B cell (primary cell): ENCODE measurements at regions not wholly inside any gene's neighbourhood (a gene's known extent, or its start where the extent isn't known, plus 50 kb on each side); places are given as distances from the start of the nearest gene placed in this dataset.

Experiments
- ATAC-seq: fragments of 200-7000 bp; cut with Tn5 transposase; one replicate; pipeline ENCODE4 v1.10.0; 2021; ENCODE audit warnings: low read depth, mild to moderate bottlenecking, moderate number of reproducible peaks, moderate library complexity
- CTCF ChIA-PET: fragments of 350-600 bp; sonication (Branson Sonifier 250); formaldehyde crosslinking; loops from one replicate; lab custom pipeline; 2021; ENCODE audit warnings: antibody characterized with exemption, inconsistent platforms; lab: Charles Lee
- POLR2A ChIA-PET: fragments of 350-600 bp; sonication (Branson Sonifier 250); formaldehyde crosslinking; loops from one replicate; lab custom pipeline; 2021; ENCODE audit warnings: antibody characterized with exemption; lab: Charles Lee
- DNase-seq: peaks from one replicate; pipeline ENCODE4 v3.0.0; 2013
- H2AFZ ChIP-seq: 2 replicates; pipeline ENCODE4 v1.6.1; 2012; ENCODE audit warnings: mild to moderate bottlenecking, low read depth, low read length; ENCODE audit not compliant: insufficient read depth, poor library complexity, severe bottlenecking
- H3K27ac ChIP-seq, 2 donors: 1 replicate in 1 of 2; 2 replicates in 1 of 2; pipeline ENCODE4 v1.5.1; 2012 to 2013; ENCODE audit warnings: low read length in 2 of 2, mild to moderate bottlenecking in 2 of 2, moderate library complexity in 1 of 2
- H3K27me3 ChIP-seq, 4 experiments: fragments of 200-600 bp in 1 of 4; sonication (generic) in 1 of 4; replicated peaks in 1 of 4; 1 replicate in 2 of 4; 2 replicates in 2 of 4; pipeline versions ENCODE4 v1.6.1 to v1.7.0; 2013 to 2016; ENCODE audit warnings: low read length in 3 of 4, mild to moderate bottlenecking in 2 of 4, mixed read lengths in 1 of 4, moderate library complexity in 1 of 4; ENCODE audit not compliant: insufficient read depth in 4 of 4, control insufficient read depth in 3 of 4; ENCODE audit errors: control extremely low read depth in 1 of 4
- H3K36me3 ChIP-seq, 2 experiments: replicated peaks in 1 of 2; 1 replicate in 1 of 2; 2 replicates in 1 of 2; pipeline versions ENCODE4 v1.6.1 to v1.7.1; 2013; ENCODE audit warnings: low read length in 1 of 2; ENCODE audit not compliant: insufficient read depth in 2 of 2, control insufficient read depth in 1 of 2; ENCODE audit errors: control extremely low read depth in 1 of 2, extremely low read depth in 1 of 2
- H3K4me1 ChIP-seq, 2 donors: fragments of 200-600 bp in 1 of 2; sonication (generic) in 1 of 2; 1 replicate in 1 of 2; 2 replicates in 1 of 2; pipeline versions ENCODE4 v1.5.1 to v1.6.1; 2013 to 2017; ENCODE audit warnings: low read length in 2 of 2; ENCODE audit not compliant: control insufficient read depth in 2 of 2, insufficient read depth in 2 of 2
- H3K4me2 ChIP-seq: replicated peaks from 2 replicates; pipeline ENCODE3; 2012; ENCODE audit warnings: mild to moderate bottlenecking, low read depth, low read length; ENCODE audit not compliant: poor library complexity, severe bottlenecking
- H3K4me3 ChIP-seq, 5 experiments: fragments of 200-600 bp in 1 of 5; sonication (generic) in 1 of 5; 1 replicate in 3 of 5; 2 replicates in 2 of 5; pipeline versions ENCODE4 v1.5.1 to v1.7.0; 2011 to 2016; ENCODE audit warnings: low read length in 4 of 5, mild to moderate bottlenecking in 4 of 5, low read depth in 2 of 5, control low read depth in 1 of 5, moderate library complexity in 1 of 5; ENCODE audit not compliant: insufficient read depth in 1 of 5; ENCODE audit errors: control extremely low read depth in 1 of 5, extremely low read depth in 1 of 5
- H3K79me2 ChIP-seq: fragments of 200-600 bp; sonication (generic); one replicate; pipeline ENCODE4 v1.6.0; 2016; ENCODE audit warnings: low read length; ENCODE audit not compliant: control insufficient read depth, insufficient read depth
- H3K9ac ChIP-seq: fragments of 200-600 bp; sonication (generic); 2 replicates; pipeline ENCODE4 v1.6.1; 2017; ENCODE audit warnings: mild to moderate bottlenecking, low read length, moderate library complexity
- H3K9me3 ChIP-seq, 3 donors: one replicate each; pipeline versions ENCODE4 v1.6.1 to v1.7.1; 2013; ENCODE audit warnings: low read length in 2 of 3; ENCODE audit not compliant: control insufficient read depth in 2 of 3, insufficient read depth in 1 of 3; ENCODE audit errors: control extremely low read depth in 1 of 3
- H4K20me1 ChIP-seq: 2 replicates; pipeline ENCODE4 v1.6.0; 2012; ENCODE audit warnings: mild to moderate bottlenecking, low read length; ENCODE audit not compliant: insufficient read depth, control insufficient read depth, poor library complexity, severe bottlenecking
- H3K27ac Mint-ChIP-seq: one replicate; pipeline ENCODE4 v1.8.0; 2021; ENCODE audit warnings: mixed read lengths
- H3K27me3 Mint-ChIP-seq: one replicate; pipeline ENCODE4 v1.8.0; 2021; ENCODE audit warnings: mixed read lengths
- H3K4me1 Mint-ChIP-seq: one replicate; pipeline ENCODE4 v1.8.0; 2021; ENCODE audit warnings: mixed read lengths
- H3K4me3 Mint-ChIP-seq: one replicate; pipeline ENCODE4 v1.8.0; 2021; ENCODE audit warnings: mixed read lengths
- H3K9me3 Mint-ChIP-seq: one replicate; pipeline ENCODE4 v1.8.0; 2022; ENCODE audit warnings: mixed read lengths; ENCODE audit not compliant: insufficient read depth
- CTCF ChIP-seq: fragments of 200-600 bp; IDR thresholded peaks from one replicate; pipeline ENCODE4 v1.8.0; 2022; ENCODE audit warnings: antibody characterized with exemption, mild to moderate bottlenecking
- EZH2 ChIP-seq: IDR thresholded peaks from 2 replicates; pipeline ENCODE4 v1.6.1; 2012; ENCODE audit warnings: borderline replicate concordance, low read depth, mild to moderate bottlenecking, moderate library complexity, low read length; ENCODE audit not compliant: insufficient read depth, poor library complexity, severe bottlenecking
- WGBS: methylation state at CpG from one replicate; pipeline ENCODE4 v1.1.5; 2013; ENCODE audit warnings: missing lambda C conversion rate; ENCODE audit not compliant: insufficient coverage; 5-methylcytosine and 5-hydroxymethylcytosine counted together
- intact Hi-C: fragments of 100-400 bp; cut with micrococcal nuclease; formaldehyde crosslinking; loops from one replicate; pipeline ENCODE4 v1.10.0; 2022

- no CpG with 5 or more reads among the region's 2 CpGs for WGBS
- Histone ChIP-seq H3K27me3 (no peaks in the 10 kb centered on the region), H2AFZ (no peak overlapping the region), H3K27ac (no peak overlapping the region), H4K20me1 (no peaks in the 10 kb centered on the region), H3K4me1 (no peaks in the 10 kb centered on the region), H3K9ac (no peak overlapping the region), H3K4me3 (no peak overlapping the region), H3K4me2 (no peak overlapping the region), H3K79me2 (no peaks in the 10 kb centered on the region), H3K9me3 (peaks cover 0 to 2% (median 0%) of the 10 kb centered on the region in 3 donors), H3K36me3 (no peaks in the 10 kb centered on the region)
- no peak overlapping the region for H3K27ac Mint-ChIP-seq
- no peaks in the 10 kb centered on the region for H3K4me1 Mint-ChIP-seq
- intact Hi-C loops, result no loop called here
- no peak overlapping the region for H3K4me3 Mint-ChIP-seq
- DNase-seq (no peak), ATAC-seq (no peak)
- ChIA-PET CTCF (no interaction called here), POLR2A (no interaction called here)
- H3K9me3 Mint-ChIP-seq, result peaks cover 4% of the 10 kb centered on the region
- no peak for TF ChIP-seq EZH2
- TF ChIP-seq CTCF, result no peak
- H3K27me3 Mint-ChIP-seq, result no peaks in the 10 kb centered on the region
Measured at GRCh38 chr10:16141499-16141898, 281.2 kb upstream of the MINDY3 start.

- Mint-ChIP-seq H3K4me3 (no peak overlapping the region), H3K27me3 (no peaks in the 10 kb centered on the region), H3K4me1 (no peaks in the 10 kb centered on the region), H3K27ac (no peak overlapping the region), H3K9me3 (no peaks in the 10 kb centered on the region)
- DNase-seq, result no peak
- intact Hi-C loops, result no loop called here
- CTCF ChIA-PET, result no interaction called here
- no peak for ATAC-seq
- H4K20me1 ChIP-seq, result no peaks in the 10 kb centered on the region
- H3K79me2 ChIP-seq, result no peaks in the 10 kb centered on the region
- WGBS, result 45% methylated on average over 2 of the region's 5 CpGs
- H3K27me3 ChIP-seq, result no peaks in the 10 kb centered on the region
- no peak overlapping the region for H3K9ac ChIP-seq
- no peak overlapping the region for H3K4me2 ChIP-seq
- H3K4me1 ChIP-seq, result no peaks in the 10 kb centered on the region
- no peaks in the 10 kb centered on the region for H3K36me3 ChIP-seq
- TF ChIP-seq EZH2, result no peak
- no peak for TF ChIP-seq CTCF
- H3K4me3 ChIP-seq, result no peak overlapping the region
- peaks cover 2 to 5% (median 3%) of the 10 kb centered on the region in 3 donors for H3K9me3 ChIP-seq
- POLR2A ChIA-PET, result no interaction called here
- H3K27ac ChIP-seq, result no peak overlapping the region
- no peak overlapping the region for H2AFZ ChIP-seq
Measured at GRCh38 chr10:16146993-16147392, 286.7 kb upstream of the MINDY3 start.
